Mesendoderm (in vitro differentiated cells): ENCODE measurements at regions not wholly inside any gene's neighbourhood (a gene's known extent, or its start where the extent isn't known, plus 50 kb on each side); places are given as distances from the start of the nearest gene placed in this dataset.

Source experiments
- DNase-seq: peaks from one replicate; pipeline ENCODE4 v3.0.0; 2013
- H2AK5ac ChIP-seq: 2 replicates; pipeline ENCODE4 v1.6.1; 2013; ENCODE audit warnings: low read length, inconsistent platforms
- H2BK120ac ChIP-seq: 2 replicates; pipeline ENCODE4 v1.6.1; 2013; ENCODE audit warnings: low read depth, mild to moderate bottlenecking, low read length, moderate library complexity, mixed read lengths
- H2BK15ac ChIP-seq: replicated peaks from 2 replicates; pipeline ENCODE4 v1.6.1; 2013; ENCODE audit warnings: low read depth, mild to moderate bottlenecking, moderate library complexity
- H2BK5ac ChIP-seq: 2 replicates; pipeline ENCODE4 v1.6.1; 2013; ENCODE audit warnings: low read length, inconsistent platforms
- H3K18ac ChIP-seq: 2 replicates; pipeline ENCODE4 v1.6.1; 2013; ENCODE audit warnings: mild to moderate bottlenecking, low read length, mixed read lengths
- H3K23ac ChIP-seq: one replicate; pipeline ENCODE4 v1.6.1; 2013; ENCODE audit warnings: low read length
- H3K27ac ChIP-seq: 2 replicates; pipeline ENCODE4 v1.5.1; 2013; ENCODE audit warnings: low read depth, mild to moderate bottlenecking, inconsistent platforms, low read length, moderate library complexity
- H3K27me3 ChIP-seq: 2 replicates; pipeline ENCODE4 v1.6.1; 2013; ENCODE audit warnings: low read length, control low read depth, mild to moderate bottlenecking, inconsistent platforms; ENCODE audit not compliant: insufficient read depth, poor library complexity
- H3K36me3 ChIP-seq: 2 replicates; pipeline ENCODE4 v1.6.1; 2013; ENCODE audit warnings: low read length, inconsistent platforms; ENCODE audit not compliant: control insufficient read depth, insufficient read depth
- H3K4ac ChIP-seq: one replicate; pipeline ENCODE4 v1.6.1; 2013; ENCODE audit warnings: low read depth, mild to moderate bottlenecking, low read length, moderate library complexity
- H3K4me1 ChIP-seq: 2 replicates; pipeline ENCODE4 v1.6.1; 2013; ENCODE audit warnings: low read depth, low read length, inconsistent platforms; ENCODE audit not compliant: control insufficient read depth
- H3K4me2 ChIP-seq: 2 replicates; pipeline ENCODE4 v1.6.1; 2013; ENCODE audit warnings: low read length
- H3K4me3 ChIP-seq: 2 replicates; pipeline ENCODE4 v1.5.1; 2013; ENCODE audit warnings: mild to moderate bottlenecking, low read length
- H3K56ac ChIP-seq: one replicate; pipeline ENCODE4 v1.6.1; 2013; ENCODE audit warnings: low read length
- H3K79me1 ChIP-seq: 2 replicates; pipeline ENCODE4 v1.6.1; 2013; ENCODE audit warnings: low read length, inconsistent platforms
- H3K79me2 ChIP-seq: 2 replicates; pipeline ENCODE4 v1.6.1; 2013; ENCODE audit warnings: mild to moderate bottlenecking, low read length; ENCODE audit not compliant: control insufficient read depth, insufficient read depth
- H3K9ac ChIP-seq: 2 replicates; pipeline ENCODE4 v1.6.1; 2013; ENCODE audit warnings: low read length, inconsistent platforms
- H4K5ac ChIP-seq: one replicate; pipeline ENCODE4 v1.6.1; 2013; ENCODE audit warnings: low read length
- H4K8ac ChIP-seq: one replicate; pipeline ENCODE4 v1.6.1; 2013; ENCODE audit warnings: low read depth, mild to moderate bottlenecking, control low read depth, low read length, moderate library complexity
- WGBS: extraction: QIAGEN DNeasy Blood & Tissue Kit; methylation state at CpG from one replicate; pipeline ENCODE4 v1.1.7; 2013; ENCODE audit warnings: low lambda C conversion rate, missing lambda C conversion rate; ENCODE audit not compliant: insufficient coverage; ENCODE audit errors: extremely low coverage; 5-methylcytosine and 5-hydroxymethylcytosine counted together

- H2AK5ac ChIP-seq = no peak overlapping the region
- H3K4me1 ChIP-seq = no peaks in the 10 kb centered on the region
- no peak overlapping the region for H4K8ac ChIP-seq
- no peak for DNase-seq
- no peaks in the 10 kb centered on the region for H3K79me1 ChIP-seq
- no peak overlapping the region for H3K4ac ChIP-seq
- H3K23ac ChIP-seq = no peak overlapping the region
- H3K56ac ChIP-seq = no peak overlapping the region
- H3K9ac ChIP-seq = no peak overlapping the region
- no peak overlapping the region for H2BK5ac ChIP-seq
- no peak overlapping the region for H2BK120ac ChIP-seq
- H3K18ac ChIP-seq = no peak overlapping the region
- H3K27ac ChIP-seq = no peak overlapping the region
- no CpG with 5 or more reads among the region's 16 CpGs for WGBS
- no peak overlapping the region for H3K4me3 ChIP-seq
- H2BK15ac ChIP-seq = no peak overlapping the region
- no peak overlapping the region for H4K5ac ChIP-seq
- H3K36me3 ChIP-seq = no peaks in the 10 kb centered on the region
- no peak overlapping the region for H3K4me2 ChIP-seq
- H3K79me2 ChIP-seq = no peaks in the 10 kb centered on the region
- no peaks in the 10 kb centered on the region for H3K27me3 ChIP-seq
These were observed 540.1 kb upstream of the PSMD7 start for GRCh38 chr16:73756289-73757178.

- Histone ChIP-seq H3K36me3 (no peaks in the 10 kb centered on the region), H4K5ac (no peak overlapping the region), H3K4me3 (no peak overlapping the region), H3K56ac (no peak overlapping the region), H3K27me3 (no peaks in the 10 kb centered on the region), H3K23ac (no peak overlapping the region), H3K4me2 (no peak overlapping the region), H3K79me2 (no peaks in the 10 kb centered on the region), H2BK120ac (no peak overlapping the region), H2AK5ac (no peak overlapping the region), H3K18ac (no peak overlapping the region), H3K4ac (no peak overlapping the region), H2BK15ac (no peak overlapping the region), H3K9ac (no peak overlapping the region), H4K8ac (no peak overlapping the region), H3K4me1 (no peaks in the 10 kb centered on the region), H3K79me1 (no peaks in the 10 kb centered on the region), H3K27ac (no peak overlapping the region), H2BK5ac (no peak overlapping the region)
- DNase-seq = no peak
- WGBS = no CpG with 5 or more reads among the region's 3 CpGs
These were observed 542.7 kb upstream of the PSMD7 start for GRCh38 chr16:73753931-73754330.

GRCh38 chr16:73750639-73751038 is 546.0 kb upstream of the PSMD7 start:
- Histone ChIP-seq H3K27me3 (no peaks in the 10 kb centered on the region), H3K18ac (no peak overlapping the region), H3K27ac (no peak overlapping the region), H2BK5ac (no peak overlapping the region), H3K4me3 (no peak overlapping the region), H3K9ac (no peak overlapping the region), H3K79me1 (no peaks in the 10 kb centered on the region), H3K56ac (no peak overlapping the region), H3K4me2 (no peak overlapping the region), H2AK5ac (no peak overlapping the region), H3K4me1 (no peaks in the 10 kb centered on the region), H3K4ac (no peak overlapping the region), H3K36me3 (no peaks in the 10 kb centered on the region), H2BK15ac (no peak overlapping the region), H4K8ac (no peak overlapping the region), H3K79me2 (no peaks in the 10 kb centered on the region), H3K23ac (no peak overlapping the region), H2BK120ac (no peak overlapping the region), H4K5ac (no peak overlapping the region)
- no CpG with 5 or more reads among the region's 3 CpGs for WGBS
- no peak for DNase-seq

GRCh38 chr16:73747328-73747727 is 549.3 kb upstream of the PSMD7 start:
- H3K4me1 ChIP-seq = no peaks in the 10 kb centered on the region
- H3K79me2 ChIP-seq = no peaks in the 10 kb centered on the region
- no peaks in the 10 kb centered on the region for H3K79me1 ChIP-seq
- no peak overlapping the region for H3K9ac ChIP-seq
- H3K56ac ChIP-seq = no peak overlapping the region
- no peak overlapping the region for H3K23ac ChIP-seq
- H2BK120ac ChIP-seq = no peak overlapping the region
- no peak overlapping the region for H3K27ac ChIP-seq
- no peak overlapping the region for H4K5ac ChIP-seq
- H2BK15ac ChIP-seq = no peak overlapping the region
- H3K4me2 ChIP-seq = no peak overlapping the region
- no peak overlapping the region for H3K4me3 ChIP-seq
- no peak overlapping the region for H3K18ac ChIP-seq
- no peak overlapping the region for H4K8ac ChIP-seq
- H2BK5ac ChIP-seq = no peak overlapping the region
- H3K27me3 ChIP-seq = no peaks in the 10 kb centered on the region
- H2AK5ac ChIP-seq = no peak overlapping the region
- no peak for DNase-seq
- no peak overlapping the region for H3K4ac ChIP-seq
- H3K36me3 ChIP-seq = no peaks in the 10 kb centered on the region

- no peak overlapping the region for H3K27ac ChIP-seq
- no peaks in the 10 kb centered on the region for H3K4me1 ChIP-seq
- H3K79me1 ChIP-seq = no peaks in the 10 kb centered on the region
- no peak overlapping the region for H3K18ac ChIP-seq
- no peak overlapping the region for H3K56ac ChIP-seq
- no peaks in the 10 kb centered on the region for H3K27me3 ChIP-seq
- H2BK15ac ChIP-seq = no peak overlapping the region
- no peak overlapping the region for H3K4me2 ChIP-seq
- no peak for DNase-seq
- H2BK5ac ChIP-seq = no peak overlapping the region
- H3K23ac ChIP-seq = no peak overlapping the region
- no peak overlapping the region for H3K9ac ChIP-seq
- no CpG with 5 or more reads among the region's 2 CpGs for WGBS
- H2BK120ac ChIP-seq = no peak overlapping the region
- H4K5ac ChIP-seq = no peak overlapping the region
- H3K79me2 ChIP-seq = no peaks in the 10 kb centered on the region
- no peak overlapping the region for H2AK5ac ChIP-seq
- H4K8ac ChIP-seq = no peak overlapping the region
- H3K36me3 ChIP-seq = no peaks in the 10 kb centered on the region
- H3K4ac ChIP-seq = no peak overlapping the region
- H3K4me3 ChIP-seq = no peak overlapping the region
These were observed 550.1 kb upstream of the PSMD7 start for GRCh38 chr16:73746554-73746953.
